GM12892 (cell line): ENCODE measurements at regions not wholly inside any gene's neighbourhood (a gene's known extent, or its start where the extent isn't known, plus 50 kb on each side); places are given as distances from the start of the nearest gene placed in this dataset.

ENCODE experiments used
- POLR2A ChIP-seq: IDR thresholded peaks from 2 replicates; pipeline ENCODE4 v1.6.1; 2011; ENCODE audit warnings: low read depth, low read length, control low read depth
- POLR2AphosphoS5 ChIP-seq: IDR thresholded peaks from 2 replicates; pipeline ENCODE4 v1.6.1; 2011; ENCODE audit warnings: low read depth, low read length, control low read depth
- TAF1 ChIP-seq: IDR thresholded peaks from 2 replicates; pipeline ENCODE4 v1.6.1; 2011; ENCODE audit warnings: low read depth, mild to moderate bottlenecking, control low read depth, low read length, borderline replicate concordance

GRCh38 chr11:113587308-113587739, 112.1 kb upstream of the DRD2 start:
- no peak for TF ChIP-seq POLR2A
- no peak for TF ChIP-seq TAF1
- no peak for TF ChIP-seq POLR2AphosphoS5
